Ishikawa (cell line): ENCODE measurements at regions not wholly inside any gene's neighbourhood (a gene's known extent, or its start where the extent isn't known, plus 50 kb on each side); places are given as distances from the start of the nearest gene placed in this dataset.

Experiments used
- CEBPB ChIP-seq: IDR thresholded peaks from 2 replicates; pipeline ENCODE4 v1.6.1; 2012
- CREB1 ChIP-seq: IDR thresholded peaks from 2 replicates; pipeline ENCODE4 v1.6.1; 2012; ENCODE audit warnings: low read depth
- EGR1 ChIP-seq: IDR thresholded peaks from 2 replicates; pipeline ENCODE4 v1.6.1; 2012
- EP300 ChIP-seq: IDR thresholded peaks from 2 replicates; pipeline ENCODE4 v1.6.1; 2012; ENCODE audit warnings: borderline replicate concordance
- FOXM1 ChIP-seq: IDR thresholded peaks from 2 replicates; pipeline ENCODE4 v1.6.1; 2012; ENCODE audit warnings: low read depth, borderline replicate concordance
- MAX ChIP-seq: IDR thresholded peaks from 2 replicates; pipeline ENCODE4 v1.6.1; 2012
- NFIC ChIP-seq: IDR thresholded peaks from 2 replicates; pipeline ENCODE4 v1.6.1; 2012
- RAD21 ChIP-seq: IDR thresholded peaks from 2 replicates; pipeline ENCODE4 v1.6.1; 2012; ENCODE audit warnings: low read depth
- REST ChIP-seq: IDR thresholded peaks from 2 replicates; pipeline ENCODE4 v1.6.1; 2012; ENCODE audit warnings: low read depth, mild to moderate bottlenecking
- TAF1 ChIP-seq: IDR thresholded peaks from 2 replicates; pipeline ENCODE4 v1.6.1; 2012; ENCODE audit warnings: low read depth, mild to moderate bottlenecking
- TCF12 ChIP-seq: IDR thresholded peaks from 2 replicates; pipeline ENCODE4 v1.6.1; 2012; ENCODE audit warnings: low read depth
- TEAD4 ChIP-seq: IDR thresholded peaks from 2 replicates; pipeline ENCODE4 v1.6.1; 2012
- USF1 ChIP-seq: IDR thresholded peaks from 2 replicates; pipeline ENCODE4 v1.6.1; 2012
- YY1 ChIP-seq: IDR thresholded peaks from 2 replicates; pipeline ENCODE4 v1.6.1; 2012; ENCODE audit warnings: low read depth
- ZBTB7A ChIP-seq: IDR thresholded peaks from 2 replicates; pipeline ENCODE4 v1.6.1; 2012; ENCODE audit warnings: low read depth

GRCh38 chr13:57815600-57815999, 184.1 kb downstream of the PCDH17 start:
- no peak for TF ChIP-seq EGR1
- no peak for TF ChIP-seq TCF12
- TF ChIP-seq MAX, result no peak

- no peak for TF ChIP-seq TAF1
- no peak for TF ChIP-seq EGR1
- no peak for TF ChIP-seq NFIC
Measured at GRCh38 chr13:57820924-57821323, 189.4 kb downstream of the PCDH17 start.

- TF ChIP-seq EGR1 (no peak), TEAD4 (no peak), USF1 (no peak), YY1 (no peak), RAD21 (no peak), REST (no peak), FOXM1 (no peak), ZBTB7A (no peak), TAF1 (no peak), MAX (no peak), NFIC (no peak), CREB1 (no peak), CEBPB (no peak)
Measured at GRCh38 chr13:57823704-57824103, 192.2 kb downstream of the PCDH17 start.

GRCh38 chr13:57824121-57824520, 192.6 kb downstream of the PCDH17 start:
- TF ChIP-seq CEBPB (no peak), EGR1 (no peak), REST (no peak), NFIC (no peak), FOXM1 (no peak), TCF12 (no peak), YY1 (no peak), RAD21 (no peak), USF1 (no peak), ZBTB7A (no peak), TAF1 (no peak), MAX (no peak), EP300 (no peak), CREB1 (no peak), TEAD4 (no peak)

- no peak for TF ChIP-seq YY1
- TF ChIP-seq TCF12, result no peak
- TF ChIP-seq CREB1, result no peak
- no peak for TF ChIP-seq CEBPB
- TF ChIP-seq EGR1, result no peak
- TF ChIP-seq TEAD4, result no peak
- no peak for TF ChIP-seq NFIC
- no peak for TF ChIP-seq USF1
- TF ChIP-seq ZBTB7A, result no peak
- TF ChIP-seq FOXM1, result no peak
- no peak for TF ChIP-seq RAD21
- no peak for TF ChIP-seq TAF1
- no peak for TF ChIP-seq EP300
- TF ChIP-seq MAX, result no peak
- TF ChIP-seq REST, result no peak
Measured at GRCh38 chr13:57825066-57825465, 193.5 kb downstream of the PCDH17 start.
